GM21515 (cell line): ENCODE measurements at regions not wholly inside any gene's neighbourhood (a gene's known extent, or its start where the extent isn't known, plus 50 kb on each side); places are given as distances from the start of the nearest gene placed in this dataset.
"Not testable (repeated sequence)": the region's sequence is repeated elsewhere in the genome, so short reads cannot be mapped to it uniquely, and the experiment has no call there.

Source experiments
- ATAC-seq: cut with Tn5 transposase; IDR thresholded peaks from one replicate; pipeline ENCODE4 v1.9.1; 2021; ENCODE audit not compliant: unreplicated experiment

DNA sequence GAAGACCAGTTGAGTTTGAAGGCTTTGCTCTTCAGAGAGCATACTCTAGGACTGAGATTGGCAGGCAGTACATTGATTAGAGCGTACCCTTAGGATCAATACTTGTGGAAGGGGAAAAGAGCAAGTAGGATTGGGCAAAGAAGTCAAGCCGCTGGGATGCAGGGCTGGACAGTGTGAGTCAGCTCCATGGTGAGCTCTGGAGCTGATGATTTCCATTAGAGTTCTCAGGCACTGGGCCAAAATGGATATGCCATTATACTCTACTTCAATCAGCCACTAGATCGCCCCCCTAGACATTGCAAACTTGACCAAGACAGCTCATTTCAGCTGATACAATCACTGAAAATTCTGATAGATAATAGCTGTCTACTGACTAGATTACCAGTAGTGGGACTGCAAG lies 432.7 kb upstream of the ALCAM start:
- no peak for ATAC-seq

DNA sequence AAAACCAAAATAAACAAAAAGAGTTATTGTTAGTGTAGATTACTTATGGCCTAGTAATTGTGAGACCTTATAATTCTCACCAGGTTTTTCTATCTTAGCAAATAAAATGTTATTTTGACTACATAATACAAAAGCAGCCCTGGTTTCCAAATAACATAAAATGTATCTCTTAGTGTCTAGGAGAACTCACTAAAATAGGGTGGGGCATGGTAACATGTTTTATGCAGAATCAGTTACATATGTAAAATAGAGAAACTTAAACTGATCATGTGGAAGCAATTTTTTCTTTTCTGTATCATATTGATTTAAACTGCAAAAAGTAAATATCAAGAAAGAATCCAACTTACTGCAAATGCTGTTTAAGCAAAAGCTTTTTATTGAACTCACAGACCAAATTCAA lies 431.1 kb upstream of the ALCAM start:
- no peak for ATAC-seq

DNA sequence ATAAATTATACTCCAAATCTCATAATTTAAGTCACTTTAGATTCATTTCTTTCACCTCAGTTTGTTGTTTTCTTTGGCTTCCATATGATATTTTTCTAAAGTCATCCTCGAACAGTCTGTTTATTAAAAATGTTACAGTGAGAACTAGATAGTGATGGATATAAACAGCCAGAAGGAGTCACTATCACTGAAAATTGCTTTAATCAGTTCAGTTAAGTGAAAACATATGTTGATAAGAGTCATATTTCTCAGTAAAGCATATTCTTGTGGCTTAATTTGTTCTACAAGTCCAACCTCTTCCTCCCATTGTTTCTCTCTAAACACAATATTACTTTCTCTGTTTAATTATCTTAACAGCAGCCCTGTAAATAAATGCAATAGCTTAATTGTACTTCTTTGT lies 427.5 kb upstream of the ALCAM start:
- ATAC-seq = no peak

DNA sequence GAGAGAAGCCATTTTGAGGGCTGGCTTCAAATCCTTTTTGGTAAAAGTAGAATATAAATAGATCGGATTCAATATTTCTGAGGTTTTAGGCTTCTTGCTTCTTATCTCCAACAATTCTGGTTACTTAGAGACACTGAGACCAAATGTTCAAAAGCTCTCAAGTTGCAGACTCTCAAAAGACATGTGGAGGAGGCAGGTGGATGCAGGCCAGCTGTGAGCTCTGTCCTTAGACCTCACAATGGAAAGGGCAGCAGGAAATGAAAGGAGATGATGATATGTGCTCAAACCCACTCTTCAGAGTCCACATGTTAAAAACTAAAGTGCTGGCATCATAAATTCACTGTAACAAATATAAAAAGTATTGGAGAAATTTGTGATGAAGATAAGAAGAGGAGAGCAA lies 424.9 kb upstream of the ALCAM start:
- ATAC-seq = no peak

DNA sequence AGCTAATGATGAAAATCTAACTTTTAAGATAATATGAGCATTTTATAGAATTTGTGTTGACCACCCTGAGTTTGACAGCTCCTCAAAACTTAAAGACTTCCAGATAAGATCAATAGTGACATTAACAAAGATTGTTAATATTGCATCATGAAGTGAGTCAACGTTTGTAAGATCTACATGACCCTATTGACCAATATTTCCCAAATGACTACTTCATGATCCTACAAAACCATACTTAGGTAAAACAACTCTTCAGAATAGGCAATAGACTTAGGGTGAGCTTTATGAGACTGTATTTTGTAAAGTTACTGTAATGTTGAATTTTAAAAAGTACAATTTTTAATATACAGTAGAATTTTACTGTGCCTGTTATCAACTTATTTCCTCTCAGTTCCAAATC lies 422.7 kb upstream of the ALCAM start:
- ATAC-seq = no peak

DNA sequence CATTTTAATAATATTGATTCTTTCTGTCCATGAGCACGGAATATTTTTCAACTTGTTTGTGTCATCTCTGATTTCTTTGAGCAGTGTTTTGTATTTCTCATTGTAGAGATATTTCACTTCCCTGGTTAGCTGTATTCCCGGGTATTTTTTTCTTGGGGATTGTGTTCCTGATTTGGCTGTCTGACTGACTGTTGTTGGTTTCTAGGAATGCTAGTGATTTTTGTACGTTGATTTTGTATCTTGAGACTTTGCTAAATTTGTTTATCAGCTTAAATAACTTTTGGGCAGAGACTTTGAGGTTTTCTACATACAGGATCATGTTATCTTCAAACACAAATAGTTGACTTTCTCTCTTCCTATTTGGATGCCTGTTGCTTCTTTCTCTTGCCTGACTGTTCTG lies 418.8 kb upstream of the ALCAM start:
- no peak for ATAC-seq

DNA sequence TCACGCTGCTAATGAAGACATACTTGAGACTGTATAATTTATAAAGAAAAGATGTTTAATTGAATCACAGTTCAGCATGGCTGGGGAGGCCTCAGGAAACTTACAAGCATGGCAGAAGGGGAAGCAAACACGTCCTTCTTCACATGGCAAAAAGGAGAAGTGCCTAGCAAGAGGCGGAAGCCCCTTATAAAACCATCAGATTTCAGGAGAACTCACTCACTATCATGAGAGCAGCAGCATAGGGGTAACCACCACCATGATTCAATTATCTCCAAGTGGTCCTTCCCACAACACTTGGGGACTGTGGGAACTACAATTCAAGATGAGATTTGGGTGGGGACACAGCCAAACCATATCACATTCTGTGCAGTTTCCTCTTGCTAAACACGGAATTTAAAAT lies 416.9 kb upstream of the ALCAM start:
- ATAC-seq = not testable (repeated sequence)

DNA sequence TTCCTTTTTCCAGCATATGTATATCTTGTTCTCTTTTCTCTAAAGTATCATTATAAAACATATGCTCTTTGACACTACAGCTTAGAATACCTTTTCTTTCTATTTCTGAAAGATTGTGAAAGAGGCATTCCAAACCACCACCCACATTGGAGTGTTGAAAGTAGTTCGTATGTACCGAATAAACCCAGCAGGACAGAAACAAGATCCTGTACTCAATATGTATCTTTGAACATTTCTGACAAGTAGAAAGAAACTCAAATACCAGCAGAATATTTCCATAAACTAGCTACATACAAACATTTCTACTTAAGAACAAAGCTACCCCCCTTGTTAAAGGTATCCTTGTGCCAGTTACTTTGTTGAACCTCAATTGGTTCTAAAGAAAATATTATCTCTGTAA lies 415.3 kb upstream of the ALCAM start:
- no peak for ATAC-seq

DNA sequence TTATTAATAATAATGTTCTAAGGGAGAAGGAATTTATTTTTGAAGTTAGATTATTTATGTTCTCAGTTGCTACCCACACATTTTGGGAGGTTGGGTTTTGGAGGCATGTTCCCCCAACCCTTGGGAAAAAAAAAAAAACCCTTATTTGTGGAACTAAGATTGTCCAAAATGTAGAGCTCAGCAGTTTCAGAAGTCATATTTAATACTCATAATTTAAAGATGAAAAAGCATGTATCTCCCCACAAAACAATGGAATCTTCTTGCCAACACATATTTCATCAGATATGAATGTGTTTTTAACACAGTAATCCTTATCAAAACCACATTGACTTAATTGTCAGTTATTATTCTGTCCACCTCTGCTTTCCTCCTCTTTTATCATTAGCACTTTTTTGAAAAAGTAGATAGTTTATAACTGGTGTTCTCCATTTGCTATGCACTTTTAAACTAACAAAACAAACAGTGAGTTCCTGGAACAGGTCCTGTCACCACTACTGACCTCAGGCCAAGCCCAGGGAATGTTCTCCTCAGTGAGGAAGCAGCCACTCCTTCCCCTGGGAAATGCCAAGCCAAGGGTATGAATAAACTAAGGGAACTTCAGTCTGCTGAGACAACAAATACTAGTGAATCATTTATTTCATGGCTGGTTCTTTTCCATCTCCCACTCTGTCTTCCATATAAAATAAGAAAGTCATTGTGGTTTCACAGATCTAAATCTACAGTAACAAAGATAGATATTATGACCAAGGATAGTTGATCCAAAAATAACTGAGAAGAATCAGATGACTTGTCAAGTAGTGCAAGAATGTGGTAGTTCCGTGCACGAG lies 414.4 kb upstream of the ALCAM start:
- ATAC-seq = no peak

DNA sequence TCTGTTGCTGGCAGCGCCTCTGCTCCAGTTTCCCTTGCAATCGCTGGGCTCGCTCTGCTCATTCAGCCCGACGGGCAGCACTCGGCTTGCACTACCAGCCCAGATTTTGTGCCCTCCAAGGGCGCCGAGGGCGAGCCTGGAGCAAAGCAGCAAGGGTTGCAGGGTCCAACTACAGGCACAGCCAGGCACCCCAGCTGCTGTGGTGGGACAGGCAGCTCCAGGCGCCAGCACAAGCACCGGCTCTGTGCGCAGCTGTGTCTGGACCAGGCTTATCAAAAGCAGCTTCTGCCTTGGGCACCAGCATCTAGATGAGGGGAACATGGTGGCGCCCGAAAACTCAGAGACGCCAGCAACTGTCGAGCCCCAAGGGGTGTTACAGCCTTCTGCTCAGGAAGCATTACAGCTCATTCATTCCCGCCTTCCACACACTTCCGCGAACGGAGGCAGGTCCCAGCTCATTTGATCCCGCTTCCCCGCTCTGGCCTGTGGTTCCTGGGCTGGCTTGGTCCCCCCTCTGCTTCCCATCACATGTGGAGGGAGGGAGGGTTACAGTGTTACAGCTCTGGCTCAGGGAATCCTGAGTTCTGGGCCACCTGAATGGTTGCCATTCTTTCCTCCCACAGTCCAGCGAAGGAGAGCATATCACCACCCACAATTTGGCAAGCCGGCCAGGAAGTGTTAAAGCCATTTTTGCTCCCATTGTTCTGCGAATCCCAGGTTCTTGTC lies 409.9 kb upstream of the ALCAM start:
- no peak for ATAC-seq

DNA sequence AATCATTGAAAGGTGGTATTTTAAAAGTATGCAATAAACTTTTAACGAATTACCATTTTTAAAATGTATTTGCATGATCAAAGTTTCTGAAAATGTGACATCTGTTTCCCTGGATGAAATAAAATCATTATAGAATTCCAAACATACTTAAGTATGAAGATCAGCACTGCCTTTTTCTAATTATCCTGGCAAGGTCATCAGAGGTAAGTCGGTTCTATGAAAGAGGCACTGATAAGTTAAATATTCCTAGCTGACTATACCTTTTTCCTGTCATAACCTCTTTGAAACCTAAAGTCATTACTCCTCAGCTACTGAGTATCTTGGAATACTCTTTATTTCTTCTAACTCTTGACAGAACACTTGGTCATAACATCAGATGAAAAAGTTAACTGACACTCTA lies 406.1 kb upstream of the ALCAM start:
- no peak for ATAC-seq

DNA sequence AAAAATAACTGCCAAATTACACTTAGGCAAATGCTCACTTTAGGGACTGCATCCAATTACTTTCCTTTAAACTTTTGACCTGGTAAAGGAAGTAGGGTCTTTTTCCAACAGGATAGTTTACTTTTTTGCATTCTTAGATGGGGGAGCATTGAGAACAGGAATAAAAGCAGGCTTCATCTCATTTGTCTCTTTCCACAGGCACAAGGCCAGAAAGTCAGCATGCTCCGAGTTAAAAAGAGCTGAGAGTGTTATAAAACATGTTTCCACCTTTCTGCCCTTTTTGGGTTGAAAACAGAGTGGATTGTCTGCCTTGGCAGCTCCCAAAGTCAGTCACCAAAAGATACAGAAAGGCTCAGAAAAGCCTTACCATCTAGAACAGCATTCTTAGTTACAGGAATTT lies 404.9 kb upstream of the ALCAM start:
- ATAC-seq = no peak

DNA sequence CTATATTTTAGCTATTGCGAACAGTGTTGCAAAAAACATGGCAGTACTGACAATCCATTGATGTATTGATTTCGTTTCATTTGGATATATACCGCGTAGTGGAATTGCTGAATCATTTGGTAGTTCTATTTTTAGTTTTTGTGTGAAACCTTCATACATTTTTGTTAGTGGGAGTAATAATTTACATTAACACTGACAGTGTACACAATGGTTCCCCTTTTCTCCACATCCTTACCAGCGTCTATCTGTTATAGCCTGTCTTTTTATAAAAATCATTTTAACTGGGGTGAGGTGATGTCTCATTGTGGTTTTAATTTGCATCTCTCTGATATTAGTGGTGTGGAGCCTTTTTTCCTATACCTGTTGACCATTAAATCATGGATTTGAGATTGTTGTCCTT lies 392.4 kb upstream of the ALCAM start:
- no peak for ATAC-seq

DNA sequence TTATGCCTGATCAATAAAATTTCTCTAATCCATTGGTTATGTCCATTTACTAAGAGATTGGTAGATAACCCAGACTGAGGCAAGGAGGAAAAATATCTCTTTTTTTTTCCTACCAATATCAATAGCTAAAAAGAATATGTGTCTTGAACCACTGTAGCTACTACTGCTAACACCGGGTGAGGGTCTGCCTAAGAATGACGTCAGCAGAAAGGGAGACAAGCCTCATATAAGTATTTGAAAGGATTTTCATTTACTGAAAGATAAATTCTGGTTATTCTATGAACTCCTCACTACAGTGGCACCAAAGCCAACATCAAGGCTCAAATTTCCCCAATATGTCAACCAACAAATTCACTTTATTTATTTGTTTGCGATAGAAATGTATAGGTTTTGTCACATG lies 389.0 kb upstream of the ALCAM start:
- no peak for ATAC-seq

DNA sequence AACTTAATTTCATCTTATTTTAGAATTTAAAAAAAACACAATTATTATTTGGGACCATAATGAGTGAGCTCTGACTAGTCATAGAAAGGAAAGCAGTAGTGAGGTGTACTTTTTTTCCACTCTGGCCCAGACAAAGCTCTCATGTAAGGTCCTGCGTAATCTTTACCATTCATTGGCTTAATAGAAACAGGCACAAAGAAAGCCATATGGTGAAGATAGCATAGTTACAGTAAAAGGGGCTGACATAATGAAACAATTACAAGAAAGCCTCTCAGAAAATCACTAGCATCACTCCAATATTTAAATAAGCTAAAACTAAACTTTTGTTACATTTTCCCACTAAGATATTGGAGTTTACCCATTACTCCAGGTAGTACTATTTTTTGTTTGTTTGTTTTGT lies 384.6 kb upstream of the ALCAM start:
- no peak for ATAC-seq

DNA sequence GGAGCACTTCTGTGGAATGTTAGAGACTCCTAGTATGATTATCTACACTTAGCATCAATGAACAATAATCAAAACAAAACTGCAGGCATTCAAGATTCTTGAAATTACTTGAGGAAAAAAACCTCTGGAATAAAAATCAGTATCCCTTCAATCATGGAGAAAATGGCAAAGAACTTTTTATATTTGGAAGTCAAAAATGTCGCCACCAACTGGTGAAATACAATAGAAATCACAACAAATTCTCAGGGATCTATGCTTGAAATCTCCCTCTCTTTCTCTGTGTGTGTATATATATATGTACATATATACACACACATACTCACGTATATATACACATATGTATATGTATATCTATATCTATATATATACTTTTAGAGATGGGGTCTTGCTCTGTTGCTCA lies 378.9 kb upstream of the ALCAM start:
- ATAC-seq = no peak

DNA sequence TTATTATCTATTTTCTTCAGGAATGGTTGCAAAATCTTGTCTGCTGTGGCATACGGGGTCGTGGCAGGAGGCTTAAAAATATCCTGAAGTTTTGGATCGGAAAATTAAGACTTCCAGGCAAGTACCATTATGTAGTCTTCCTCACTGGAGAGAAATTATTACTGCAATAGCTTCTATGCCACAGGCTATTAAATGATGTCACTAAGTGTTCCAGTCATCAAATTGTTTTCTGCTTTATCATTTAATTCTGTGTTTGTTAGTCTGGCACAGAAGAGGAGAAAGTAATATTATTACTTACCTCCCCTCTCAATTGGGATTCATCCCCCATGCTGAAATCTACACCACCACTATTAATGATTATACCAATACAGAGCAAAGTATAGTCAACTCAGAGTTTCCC lies 378.2 kb upstream of the ALCAM start:
- no peak for ATAC-seq

DNA sequence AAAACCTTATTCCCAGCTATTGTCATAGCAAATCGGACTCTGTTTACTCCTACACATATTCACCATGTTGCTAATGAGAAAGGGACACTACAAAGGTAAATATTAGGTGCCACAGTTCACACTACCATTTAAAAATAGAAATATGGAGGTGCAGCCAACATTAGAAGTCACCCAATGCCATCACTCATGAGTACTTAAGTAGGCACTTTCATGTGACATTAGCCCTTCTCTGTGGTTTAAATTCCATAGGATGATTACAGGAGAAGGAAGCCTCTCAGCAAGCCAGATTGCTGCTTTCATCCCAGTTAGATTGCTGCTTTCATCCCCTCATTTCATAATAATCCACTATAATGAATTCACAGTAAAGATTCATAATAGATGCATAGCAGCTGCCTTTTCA lies 376.8 kb upstream of the ALCAM start:
- ATAC-seq = no peak

DNA sequence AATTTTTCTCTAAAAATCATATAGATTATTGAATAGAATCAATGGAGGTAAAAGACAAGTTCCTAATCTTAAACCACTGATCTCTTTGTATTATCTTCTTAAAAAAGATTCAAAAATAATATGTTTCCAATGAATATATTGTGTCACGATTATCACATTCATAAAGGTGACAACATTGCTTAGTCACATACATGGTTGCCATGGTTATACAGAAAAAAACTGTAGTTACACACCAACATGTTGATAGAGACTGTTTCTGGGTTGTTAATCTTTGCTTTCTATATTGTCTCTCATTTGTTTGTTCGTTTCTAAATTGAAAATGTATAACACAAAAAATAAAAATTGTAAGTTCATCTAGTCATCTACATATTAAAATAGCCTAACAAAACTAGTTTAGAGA lies 376.0 kb upstream of the ALCAM start:
- ATAC-seq = no peak

DNA sequence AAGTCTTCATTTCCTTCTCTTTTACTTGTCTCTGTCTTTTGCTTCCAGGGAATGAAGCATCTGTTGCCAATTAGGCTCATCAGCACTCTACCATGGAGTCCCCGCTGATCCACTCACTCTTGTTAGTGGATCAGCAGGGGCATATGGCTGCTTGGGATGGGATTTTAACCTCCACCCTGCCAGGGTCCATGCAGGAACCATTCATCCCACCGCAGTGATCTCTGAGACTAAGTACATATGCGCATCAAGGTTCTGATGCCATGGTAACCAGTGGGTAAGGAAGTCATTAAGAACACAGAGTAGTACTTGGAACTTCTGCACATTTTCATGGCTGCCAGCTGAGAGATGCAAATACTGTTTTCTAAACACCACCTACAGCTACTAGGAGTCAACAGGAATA lies 374.0 kb upstream of the ALCAM start:
- no peak for ATAC-seq

DNA sequence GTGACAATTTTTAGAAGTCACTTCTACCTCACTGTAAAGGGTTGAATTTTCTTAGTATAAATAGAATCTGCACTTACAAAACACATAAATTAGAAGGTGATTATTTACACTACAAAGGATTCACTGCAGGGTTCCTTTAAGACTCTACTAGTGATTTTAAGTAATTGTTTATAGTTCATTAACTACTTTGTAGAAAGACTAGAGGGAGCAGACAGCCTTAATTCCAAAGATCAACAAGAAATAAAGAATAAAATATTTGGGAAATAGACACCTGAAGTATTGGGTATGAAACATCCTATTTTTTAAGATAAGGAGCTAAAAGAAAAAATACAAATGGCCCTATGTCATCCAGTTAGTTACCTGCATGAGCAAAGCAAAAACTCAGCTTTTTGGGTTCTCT lies 360.5 kb upstream of the ALCAM start:
- ATAC-seq = no peak

DNA sequence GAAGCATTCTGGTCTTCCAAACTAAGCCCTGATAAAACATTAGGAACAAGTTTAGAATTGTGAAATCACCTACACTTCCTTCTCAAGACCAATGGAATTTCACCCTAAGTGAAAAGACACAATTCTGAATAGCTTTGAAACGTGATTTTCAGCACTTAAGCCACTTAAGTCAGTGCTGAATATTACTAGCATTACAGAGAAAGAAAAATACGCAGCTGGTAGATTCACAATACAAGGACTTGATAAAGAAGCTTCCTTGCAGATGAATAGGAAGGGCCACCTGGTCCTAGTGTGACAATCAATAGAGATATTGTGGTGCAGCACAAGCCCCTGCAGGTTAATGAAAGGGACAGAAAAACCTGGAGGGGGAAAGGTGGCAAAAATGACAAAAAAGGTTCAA lies 353.1 kb upstream of the ALCAM start:
- no peak for ATAC-seq

DNA sequence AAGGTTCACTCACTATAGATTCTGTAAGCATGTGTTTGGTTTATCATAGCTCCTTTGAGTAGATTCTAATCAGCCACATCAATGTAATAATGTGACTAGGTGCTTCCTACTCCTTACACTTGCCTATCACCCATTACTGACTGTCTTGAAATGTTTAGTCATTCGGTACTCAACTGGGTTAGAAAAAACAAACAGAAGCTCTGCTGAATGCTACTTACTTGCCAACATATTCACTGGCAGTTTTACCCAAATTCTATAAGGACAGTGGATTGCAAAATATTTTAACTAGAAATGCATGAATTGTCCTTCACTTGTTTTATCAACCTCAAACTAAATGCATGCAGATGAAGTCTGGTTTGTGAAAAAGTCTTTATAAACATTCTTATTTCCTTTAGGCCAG lies 352.1 kb upstream of the ALCAM start:
- ATAC-seq = no peak
